NCI-H446 treated with DMSO at 0.1 percent for 48 hours (cell line): ENCODE measurements at regions not wholly inside any gene's neighbourhood (a gene's known extent, or its start where the extent isn't known, plus 50 kb on each side); places are given as distances from the start of the nearest gene placed in this dataset.

Experiments
- DNase-seq: peaks from one replicate; lab custom pipeline; 2025; lab: John Stamatoyannopoulos, UW

- no peak for DNase-seq
Measured at GRCh38 chr3:187951452-187952190, 202.3 kb upstream of the LPP start.

DNA sequence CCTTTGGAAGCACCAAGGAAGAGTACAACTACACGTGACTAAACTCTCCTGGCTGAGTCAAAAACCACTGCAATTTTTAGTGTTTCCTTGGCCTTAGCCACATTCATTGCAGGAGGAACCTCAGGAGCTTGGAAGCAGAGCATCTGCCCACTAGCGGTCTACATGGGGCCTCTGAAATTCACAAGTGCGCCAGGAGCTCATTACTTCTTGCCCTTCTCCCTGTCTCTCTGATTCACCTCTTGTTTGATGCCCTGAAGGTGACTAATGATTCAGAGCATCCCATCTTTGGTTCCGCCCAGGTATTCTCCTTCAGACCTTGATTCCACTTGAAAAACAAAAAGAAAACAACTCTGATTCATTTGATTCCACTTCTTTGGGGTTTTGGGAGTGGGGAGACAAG, 201.1 kb upstream of the LPP start:
- no peak for DNase-seq

- DNase-seq: no peak
Measured at GRCh38 chr3:187954516-187954872, 199.5 kb upstream of the LPP start.

DNA sequence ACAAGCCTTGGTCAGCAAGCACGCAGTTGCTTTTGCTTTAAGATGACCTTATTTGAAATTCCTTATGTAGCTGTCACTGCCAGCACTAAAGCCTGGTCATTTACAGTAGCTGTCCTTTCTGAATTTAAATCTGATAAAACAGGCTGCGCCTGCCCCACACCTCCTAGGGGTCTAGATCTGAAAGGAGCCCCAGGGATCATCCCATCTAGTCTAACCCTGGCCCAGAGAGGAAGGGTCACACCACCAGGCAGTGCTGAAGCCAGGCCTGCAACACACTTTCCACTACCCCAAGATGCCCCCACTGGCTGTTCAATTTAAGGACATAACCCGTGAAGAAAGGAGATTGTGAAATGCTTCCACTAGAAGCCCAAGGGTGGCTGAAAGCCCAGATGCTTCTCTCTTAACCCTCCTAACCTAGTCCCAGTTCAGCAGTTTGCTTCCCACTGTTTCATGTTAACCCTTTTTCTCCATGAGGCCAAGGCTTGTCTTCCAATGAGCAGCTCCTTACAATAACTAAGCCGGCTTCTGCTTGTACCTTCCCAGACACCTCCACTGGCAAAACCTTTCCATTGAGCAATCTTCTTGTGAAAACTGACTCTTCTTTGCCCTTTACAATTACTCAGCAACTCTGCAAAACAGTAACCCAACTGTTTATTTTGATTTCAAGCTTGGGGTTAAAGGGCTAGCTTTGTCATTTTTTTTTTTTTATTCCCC, 198.9 kb upstream of the LPP start:
- no peak for DNase-seq

DNA sequence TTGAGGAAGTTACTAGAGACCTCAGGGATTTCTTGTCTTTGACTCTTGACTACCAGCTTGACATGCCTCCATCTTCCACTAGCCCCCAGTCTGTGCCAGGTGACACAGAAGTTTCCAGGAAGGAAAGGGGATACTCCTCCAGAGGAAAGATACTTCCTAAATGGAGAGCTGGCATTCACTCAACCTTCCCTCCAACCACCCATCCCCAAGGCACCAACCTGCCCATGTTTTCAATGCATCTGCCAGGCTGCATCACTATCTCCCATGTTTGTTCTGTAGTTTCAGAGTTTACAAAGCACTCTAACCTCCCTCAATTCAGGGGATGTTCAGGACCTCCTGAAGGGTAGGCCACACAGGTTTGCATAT, 198.4 kb upstream of the LPP start:
- no peak for DNase-seq

- no peak for DNase-seq
Measured at GRCh38 chr3:187957165-187957581, 196.8 kb upstream of the LPP start.

DNA sequence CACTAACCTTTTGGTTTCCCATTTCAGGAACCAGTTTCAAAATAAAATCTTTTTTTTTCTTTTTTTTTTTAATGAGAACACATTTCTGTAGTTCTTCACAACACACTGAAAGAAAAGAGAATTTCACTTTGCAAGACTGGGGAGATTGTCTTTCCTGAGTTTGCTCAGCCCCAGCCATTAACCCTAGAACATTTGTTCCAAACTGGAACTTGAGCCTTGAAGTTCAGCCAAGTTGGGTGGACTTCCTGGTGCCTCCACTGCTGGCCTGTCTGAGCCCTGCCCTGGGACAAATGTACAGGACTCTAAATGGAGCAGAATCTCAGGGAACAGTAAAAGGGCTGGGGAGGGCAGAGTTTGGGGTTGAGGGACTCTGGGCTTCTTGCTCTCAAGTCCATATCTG, 196.4 kb upstream of the LPP start:
- no peak for DNase-seq

DNA sequence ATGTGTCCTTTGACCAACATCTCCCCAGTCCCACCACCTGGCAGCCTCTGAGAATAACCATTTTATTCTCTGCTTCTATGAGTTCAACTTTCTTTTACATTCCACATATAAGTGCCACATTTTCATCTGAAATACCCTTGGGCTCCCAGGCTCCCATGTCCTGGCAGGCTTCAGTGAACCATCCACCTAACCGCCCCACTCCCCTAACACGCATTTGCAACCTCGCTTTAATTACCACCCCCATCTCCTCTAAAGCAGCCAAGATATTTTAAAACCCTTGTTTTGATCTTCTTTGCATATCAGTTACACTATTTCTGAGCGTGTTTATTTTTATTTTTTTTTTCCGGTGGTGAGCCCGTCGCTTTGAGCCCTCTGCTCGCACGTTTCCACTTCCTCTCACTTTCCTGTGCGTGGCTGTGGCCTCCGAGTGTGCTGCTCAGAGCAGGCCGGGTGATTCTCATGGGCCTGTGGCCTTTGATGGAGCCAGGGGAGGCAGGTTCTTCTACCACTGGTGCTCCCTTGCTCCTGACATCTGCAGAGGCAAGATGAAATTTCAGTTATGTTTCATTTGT, 195.4 kb upstream of the LPP start:
- DNase-seq: no peak

DNA sequence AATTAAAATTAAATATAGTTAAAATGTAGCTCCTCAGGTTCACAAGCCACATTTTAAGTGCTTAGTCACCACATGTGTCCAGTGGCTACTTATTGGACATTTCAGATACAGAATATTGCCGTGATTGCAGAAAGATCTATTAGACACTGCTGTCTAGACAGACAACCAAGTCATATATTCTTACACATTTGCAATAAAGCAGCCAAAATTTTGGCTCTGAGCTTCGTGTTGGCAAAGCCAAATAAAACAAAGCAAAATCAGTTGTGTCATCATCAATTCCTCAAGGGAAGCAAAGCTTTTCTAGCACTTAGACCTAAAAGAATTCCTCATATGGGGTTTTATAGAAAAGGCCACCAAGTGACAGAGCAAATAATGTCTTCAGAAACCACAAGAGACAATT, 193.1 kb upstream of the LPP start:
- no peak for DNase-seq

DNA sequence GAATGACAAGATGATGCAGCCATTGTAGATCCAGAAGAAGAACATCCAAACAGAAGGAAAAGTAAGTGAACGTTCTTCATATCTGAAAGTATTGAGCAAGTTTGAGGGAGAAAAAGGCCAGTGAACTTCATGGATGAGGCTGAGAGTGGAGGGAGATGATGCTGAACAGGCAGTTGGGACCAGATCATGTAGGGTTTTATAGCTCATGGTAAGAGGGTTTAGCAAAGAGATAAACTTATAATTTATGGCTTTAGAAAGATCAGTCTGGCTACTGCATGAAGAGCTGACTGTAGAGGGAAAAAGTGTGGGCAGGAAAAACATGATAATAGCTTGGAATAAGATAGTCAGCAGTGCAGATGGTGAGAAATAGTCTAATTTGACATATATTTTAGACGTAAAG, 192.6 kb upstream of the LPP start:
- no peak for DNase-seq

DNA sequence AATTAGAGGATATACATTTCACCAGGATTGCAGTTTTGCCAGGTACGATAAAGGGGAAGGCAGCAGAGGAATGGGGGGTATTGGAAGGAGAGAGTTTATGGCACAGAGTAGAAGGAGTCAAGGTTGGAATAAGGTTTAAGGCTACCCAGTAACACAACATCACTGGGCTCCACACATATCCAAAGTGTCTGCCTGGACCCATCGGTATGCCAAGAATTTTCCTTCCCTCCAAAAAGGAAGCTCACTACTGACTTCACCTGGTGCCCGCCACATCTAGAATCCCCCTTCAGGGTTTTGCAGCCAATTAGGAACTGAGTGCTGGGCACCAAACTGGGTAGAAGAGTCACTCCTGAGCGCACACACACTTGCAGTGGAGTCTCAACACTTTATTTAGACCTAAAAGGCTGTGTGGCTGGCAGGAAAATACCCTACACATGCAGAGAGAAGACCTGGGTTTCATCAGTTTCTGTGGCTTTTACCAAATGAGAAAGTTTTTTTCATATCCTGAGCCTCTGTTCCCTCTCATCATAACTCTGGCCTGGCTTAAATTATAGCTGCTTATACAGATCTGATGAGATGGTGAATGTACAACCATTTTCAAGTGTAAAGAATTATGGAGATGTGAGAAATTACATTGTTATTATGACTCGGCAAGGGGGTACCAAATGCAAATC, 190.8 kb upstream of the LPP start:
- no peak for DNase-seq

DNA sequence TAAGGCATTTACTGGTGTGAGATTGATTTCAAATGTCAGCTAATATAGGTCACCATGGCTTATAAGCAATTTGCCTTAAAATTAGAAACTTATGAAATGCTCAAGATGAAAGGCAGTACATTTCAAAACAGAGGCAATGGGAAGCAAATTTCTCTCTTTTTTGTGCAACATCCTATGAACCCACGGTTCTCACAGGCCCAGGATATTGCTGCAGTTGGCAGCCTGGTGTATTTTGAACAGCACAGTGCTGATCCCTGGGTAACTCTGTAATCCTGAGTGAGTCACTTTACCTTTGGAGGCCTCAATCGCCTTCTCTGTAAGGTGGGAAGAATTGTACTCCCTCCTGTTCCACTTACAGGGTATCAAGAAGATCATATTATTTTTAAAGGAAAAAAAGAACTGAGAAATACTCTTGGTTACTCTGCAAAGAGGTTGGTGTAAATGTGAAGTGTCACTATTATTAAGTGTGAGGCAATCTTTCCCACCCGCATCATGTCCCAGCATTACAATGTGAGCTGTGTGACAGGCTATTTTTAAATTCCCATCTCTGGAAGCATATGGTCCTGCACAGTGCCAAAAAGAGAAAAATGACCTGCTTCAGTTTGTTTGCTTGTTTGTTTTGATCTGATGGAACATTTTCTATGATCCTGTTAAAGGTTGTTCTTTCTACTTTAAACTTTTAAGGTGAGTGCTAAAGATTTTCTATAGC, 190.1 kb upstream of the LPP start:
- DNase-seq: peak; percentile 23

DNA sequence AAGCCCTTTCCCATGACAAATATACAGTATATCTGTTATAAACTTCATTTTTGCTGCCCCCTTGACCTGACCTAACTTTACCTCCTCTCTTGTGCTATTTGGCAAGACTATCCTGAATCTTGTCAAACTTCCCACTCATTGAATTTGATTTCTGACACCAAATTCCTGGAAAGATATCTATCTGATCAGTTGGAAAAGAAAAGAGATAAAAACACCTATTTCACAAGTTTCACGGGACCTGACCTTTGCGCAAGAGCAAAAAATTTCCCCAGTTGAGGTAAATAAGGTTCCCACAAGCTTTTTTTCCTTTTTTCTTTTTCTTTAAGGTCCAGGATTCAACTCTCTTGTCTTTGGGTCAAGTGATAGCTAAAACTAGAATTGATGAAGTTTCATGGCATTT, 189.2 kb upstream of the LPP start:
- DNase-seq: no peak

DNA sequence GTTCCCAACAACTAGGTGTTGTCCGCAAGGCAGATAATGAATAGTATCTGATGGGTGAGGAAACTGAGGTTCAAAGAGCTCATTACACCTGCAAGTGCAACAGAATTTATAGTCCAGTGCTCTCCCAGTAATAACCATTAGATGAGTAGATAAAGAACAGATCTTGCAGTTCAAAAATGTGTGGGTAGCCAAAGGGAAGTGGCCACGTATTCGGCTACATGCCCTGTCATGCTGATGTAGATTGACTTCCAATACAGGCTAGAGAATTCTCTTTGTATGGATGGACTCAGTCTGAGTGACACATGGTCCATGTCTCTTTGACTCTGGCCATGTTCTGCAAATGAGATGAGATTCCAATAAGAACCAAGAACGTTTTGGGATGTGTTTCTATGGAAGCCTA, 187.9 kb upstream of the LPP start:
- no peak for DNase-seq

GRCh38 chr3:187966636-187967406, 187.1 kb upstream of the LPP start:
- DNase-seq: peak; percentile 74

GRCh38 chr3:187967993-187968392, 186.0 kb upstream of the LPP start:
- no peak for DNase-seq

GRCh38 chr3:187968883-187969580, 184.9 kb upstream of the LPP start:
- no peak for DNase-seq

- no peak for DNase-seq
Measured at GRCh38 chr3:187969581-187969950, 184.4 kb upstream of the LPP start.

DNA sequence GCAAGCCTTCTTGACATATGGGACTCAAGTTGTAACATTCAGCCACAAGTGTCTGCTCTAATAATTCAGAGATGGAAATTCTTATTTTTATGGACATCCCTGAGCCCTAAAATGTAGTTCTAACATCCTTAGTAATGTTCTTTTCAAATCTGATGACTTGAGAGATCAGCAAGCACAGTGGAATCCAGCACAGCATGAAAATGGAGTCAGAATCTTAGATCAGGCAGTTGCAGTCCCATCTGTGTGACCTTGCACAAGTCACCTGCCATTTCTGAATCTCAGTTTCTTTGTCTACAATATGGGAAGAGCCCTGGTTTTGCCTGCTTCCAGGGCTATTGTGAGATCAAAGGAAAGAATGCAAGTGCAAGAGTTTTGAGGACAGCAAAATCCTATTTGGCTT, 183.9 kb upstream of the LPP start:
- no peak for DNase-seq

DNA sequence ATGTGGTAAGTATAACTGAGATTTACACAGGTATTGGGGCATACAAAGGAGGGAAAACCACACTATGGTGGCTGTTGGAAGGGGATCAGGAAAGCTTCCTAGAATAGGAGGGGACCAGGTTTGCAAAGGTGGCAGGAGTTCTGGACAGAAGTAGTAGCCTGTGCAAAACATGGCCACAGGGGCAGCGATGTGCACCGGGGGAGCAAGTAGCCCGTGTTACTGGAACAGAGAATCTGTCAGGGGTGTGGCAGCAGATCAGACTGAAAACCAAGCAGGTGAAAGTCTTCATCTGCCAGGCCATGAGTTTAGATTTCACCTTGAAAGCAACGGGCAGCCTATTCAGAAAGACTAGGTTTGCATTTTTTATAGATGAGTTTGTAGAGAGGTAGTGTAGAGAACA, 182.3 kb upstream of the LPP start:
- no peak for DNase-seq

DNA sequence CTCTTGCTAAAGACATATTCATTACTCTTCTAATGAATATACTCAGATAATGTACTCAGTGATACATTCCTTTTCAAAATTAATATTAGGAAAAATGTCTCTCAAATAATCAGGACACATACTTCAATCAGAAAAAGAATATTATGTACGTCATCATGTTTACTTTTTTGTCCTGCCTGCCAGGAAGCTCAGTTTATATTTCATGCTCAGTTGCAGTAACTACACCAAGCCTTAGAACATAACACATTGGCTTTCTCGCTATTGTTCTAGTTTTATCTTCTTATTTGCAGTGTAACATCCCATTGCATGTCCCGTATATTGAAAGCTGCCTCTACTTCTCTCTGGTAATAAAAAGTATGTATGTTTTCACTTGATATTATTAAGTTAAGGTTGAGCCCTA, 181.5 kb upstream of the LPP start:
- DNase-seq: no peak
